K562 (cell line): ENCODE measurements at regions not wholly inside any gene's neighbourhood (a gene's known extent, or its start where the extent isn't known, plus 50 kb on each side); places are given as distances from the start of the nearest gene placed in this dataset.
"Not testable (repeated sequence)": the region's sequence is repeated elsewhere in the genome, so short reads cannot be mapped to it uniquely, and the experiment has no call there.

Experiments used
- ATAC-seq: fragments of 200-7000 bp; cut with Tn5 transposase; 3 replicates; pipeline ENCODE4 v1.9.1; 2020; ENCODE audit warnings: moderate library complexity
- BruUV-seq: library from RNA; stranded (reverse); fragments of 400-500 nt; replicated peaks from 2 replicates; lab custom pipeline; 2021; lab: Mats Ljungman, UMichigan
- CTCF ChIA-PET: fragments of 300-600 bp; formaldehyde crosslinking; extraction: SDS; loops from one replicate; lab custom pipeline; 2021; ENCODE audit warnings: low intra/inter-chr PET ratio; lab: Yijun Ruan, JAX
- POLR2A ChIA-PET: fragments of 300-600, 350-650 bp; sonication (Branson Sonifier 250); formaldehyde crosslinking; extraction: SDS; loops from one replicate; lab custom pipeline; 2021; ENCODE audit warnings: antibody characterized with exemption, inconsistent platforms; lab: Yijun Ruan, JAX
- DNase-seq, 4 experiments: peaks; one replicate each; pipeline versions ENCODE4 v3.0.0 to v3.0.0-alpha.2; 2011 to 2018; ENCODE audit warnings: low spot score in 3 of 4, mixed read lengths in 3 of 4; ENCODE audit errors: extremely low read depth in 1 of 4
- FAIRE-seq: peaks from 2 replicates; lab custom pipeline; 2011; peaks lifted over from hg19 to GRCh38; lab: Jason Lieb, UNC
- H2AFZ ChIP-seq: 2 replicates; pipeline ENCODE4 v1.6.0; 2011; ENCODE audit warnings: low read depth, low read length, control low read depth, inconsistent platforms
- H3K27ac ChIP-seq: fragments of 200-600 bp; 3 replicates; pipeline ENCODE4 v1.8.0; 2011; ENCODE audit warnings: low read depth, mild to moderate bottlenecking, control low read depth, inconsistent platforms, low read length, moderate library complexity, mixed read lengths; ENCODE audit errors: extremely low read depth
- H3K27me3 ChIP-seq, 2 experiments: fragments of 300-600 bp in 1 of 2; 2 replicates in 1 of 2; 3 replicates in 1 of 2; pipeline versions ENCODE4 v1.6.0 to v1.8.0; 2011; ENCODE audit warnings: inconsistent platforms in 2 of 2, low read length in 2 of 2, mild to moderate bottlenecking in 1 of 2, mixed read lengths in 1 of 2, moderate library complexity in 1 of 2; ENCODE audit not compliant: control insufficient read depth in 2 of 2, insufficient read depth in 2 of 2
- H3K36me3 ChIP-seq: fragments of 300-600 bp; 3 replicates; pipeline ENCODE4 v1.8.0; 2011; ENCODE audit warnings: mild to moderate bottlenecking, low read length, inconsistent platforms; ENCODE audit not compliant: control insufficient read depth, insufficient read depth
- H3K4me1 ChIP-seq, 2 experiments: fragments of 200-600 bp in 1 of 2; replicated peaks in 1 of 2; 2 replicates in 1 of 2; 3 replicates in 1 of 2; pipeline versions ENCODE4 v1.5.1 to v1.8.0; 2011; ENCODE audit warnings: inconsistent platforms in 2 of 2, low read length in 2 of 2, mild to moderate bottlenecking in 1 of 2, mixed read lengths in 1 of 2, moderate library complexity in 1 of 2; ENCODE audit not compliant: control insufficient read depth in 2 of 2, insufficient read depth in 2 of 2
- H3K4me2 ChIP-seq: 2 replicates; pipeline ENCODE4 v1.6.1; 2011; ENCODE audit warnings: low read length, control low read depth, inconsistent platforms, mixed read lengths; ENCODE audit not compliant: insufficient read depth
- H3K4me3 ChIP-seq: fragments of 200-600 bp; sonication (generic), shearing (Covaris generic); 2 replicates; pipeline ENCODE4 v1.5.1; 2016; ENCODE audit warnings: control low read depth, inconsistent platforms
- H3K79me2 ChIP-seq: fragments of 200-600 bp; 3 replicates; pipeline ENCODE4 v1.8.0; 2011; ENCODE audit warnings: low read length, inconsistent platforms; ENCODE audit not compliant: control insufficient read depth, insufficient read depth
- H3K9ac ChIP-seq, 2 experiments: 2 replicates each; pipeline versions ENCODE4 v1.6.0 to v1.6.1; 2011; ENCODE audit warnings: low read depth in 2 of 2, low read length in 2 of 2, control low read depth in 1 of 2, inconsistent platforms in 1 of 2, mild to moderate bottlenecking in 1 of 2, mixed read lengths in 1 of 2; ENCODE audit not compliant: insufficient read depth in 1 of 2
- H3K9me1 ChIP-seq: one replicate; pipeline ENCODE4 v1.6.0; 2011; ENCODE audit warnings: inconsistent platforms, mild to moderate bottlenecking, low read length, moderate library complexity; ENCODE audit not compliant: control insufficient read depth, insufficient read depth
- H3K9me3 ChIP-seq: replicated peaks from 2 replicates; pipeline ENCODE4 v1.5.1; 2011; ENCODE audit warnings: low read depth, low read length, inconsistent platforms; ENCODE audit not compliant: control insufficient read depth, insufficient read depth
- H4K20me1 ChIP-seq: replicated peaks from 2 replicates; pipeline ENCODE4 v1.6.1; 2011; ENCODE audit warnings: low read length, inconsistent platforms, mixed read lengths; ENCODE audit not compliant: control insufficient read depth, insufficient read depth
- RBM25 ChIP-seq: fragments of 200-400 bp; formaldehyde crosslinking; IDR thresholded peaks from 2 replicates; pipeline ENCODE4 v1.6.1; 2018; ENCODE audit warnings: low read length, low read depth, moderate library complexity; ENCODE audit not compliant: severe bottlenecking
- WGBS: fragments of 100-300 bp; shearing (Covaris generic); methylation state at CpG from one replicate; pipeline ENCODE4 v1.1.6; 2016; ENCODE audit warnings: low coverage, mixed read lengths; ENCODE audit not compliant: insufficient coverage; ENCODE audit errors: missing lambda C conversion rate; 5-methylcytosine and 5-hydroxymethylcytosine counted together
- in situ Hi-C: fragments of 300-500 bp; cut with MboI; formaldehyde crosslinking; loops from 4 replicates; pipeline ENCODE4 v1.15.0; 2018; ENCODE audit warnings: inconsistent platforms, mixed read lengths
- intact Hi-C: fragments of 100-400 bp; cut with micrococcal nuclease; formaldehyde crosslinking; loops from 2 replicates; pipeline ENCODE4 v1.14.2; 2022

DNA sequence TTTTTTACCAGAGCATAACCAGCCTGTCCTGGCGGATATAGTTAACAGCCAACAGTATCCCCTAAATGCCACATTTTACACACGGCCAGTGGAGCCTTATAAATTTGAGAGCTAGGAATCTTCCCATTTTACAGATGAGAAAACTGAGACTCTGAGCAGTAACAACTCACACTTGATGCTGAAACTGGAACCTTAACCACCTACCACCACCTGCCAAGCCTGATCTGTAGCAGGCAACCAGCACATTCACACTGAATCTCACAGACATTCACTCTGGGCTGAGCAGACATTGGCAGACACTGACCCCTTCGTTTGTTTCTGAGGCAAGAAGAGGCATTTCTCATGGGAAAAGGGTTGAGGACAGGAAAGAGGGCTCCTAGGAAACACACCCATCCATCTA, 178.2 kb downstream of the BCL2L11 start:
- H3K36me3 ChIP-seq, FAIRE-seq, H3K4me1 ChIP-seq, H3K4me3 ChIP-seq, H3K9me3 ChIP-seq, H3K9me1 ChIP-seq, in situ Hi-C loops, ATAC-seq, BruUV-seq, H3K79me2 ChIP-seq, H4K20me1 ChIP-seq, H3K27me3 ChIP-seq, H2AFZ ChIP-seq, H3K9ac ChIP-seq, POLR2A ChIA-PET, intact Hi-C loops, CTCF ChIA-PET, H3K4me2 ChIP-seq, DNase-seq, H3K27ac ChIP-seq: not testable (repeated sequence)
- WGBS, result no CpG with 5 or more reads among the region's 3 CpGs
- TF ChIP-seq RBM25, result peak; percentile 18

DNA sequence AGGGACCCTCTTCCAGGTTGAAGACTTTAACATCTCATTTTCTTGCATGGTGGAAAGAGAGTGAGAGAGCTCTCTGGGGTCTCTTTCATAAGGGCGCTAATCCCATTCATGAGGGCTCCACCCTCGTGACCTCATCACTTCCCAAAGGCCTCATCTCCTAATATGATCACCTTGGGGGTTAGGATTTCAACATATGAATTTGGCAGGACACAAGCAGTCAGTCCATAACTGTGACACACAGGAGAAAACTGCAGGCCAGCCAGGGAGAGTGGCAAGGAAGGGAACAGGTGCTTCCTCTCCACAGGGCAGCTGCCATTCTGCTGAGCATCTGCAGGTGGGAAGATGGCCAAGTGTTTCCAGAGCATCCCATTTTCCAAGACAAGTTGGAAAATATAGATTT, 178.9 kb downstream of the BCL2L11 start:
- H3K27me3 ChIP-seq, H3K36me3 ChIP-seq, H3K9ac ChIP-seq, in situ Hi-C loops, H3K4me3 ChIP-seq, H3K27ac ChIP-seq, H4K20me1 ChIP-seq, H3K79me2 ChIP-seq, intact Hi-C loops, H3K9me1 ChIP-seq, FAIRE-seq, H2AFZ ChIP-seq, CTCF ChIA-PET, ATAC-seq, H3K4me2 ChIP-seq, DNase-seq, POLR2A ChIA-PET, BruUV-seq, H3K9me3 ChIP-seq, H3K4me1 ChIP-seq: not testable (repeated sequence)
- WGBS, result 92% methylated on average over 2 of the region's 2 CpGs

DNA sequence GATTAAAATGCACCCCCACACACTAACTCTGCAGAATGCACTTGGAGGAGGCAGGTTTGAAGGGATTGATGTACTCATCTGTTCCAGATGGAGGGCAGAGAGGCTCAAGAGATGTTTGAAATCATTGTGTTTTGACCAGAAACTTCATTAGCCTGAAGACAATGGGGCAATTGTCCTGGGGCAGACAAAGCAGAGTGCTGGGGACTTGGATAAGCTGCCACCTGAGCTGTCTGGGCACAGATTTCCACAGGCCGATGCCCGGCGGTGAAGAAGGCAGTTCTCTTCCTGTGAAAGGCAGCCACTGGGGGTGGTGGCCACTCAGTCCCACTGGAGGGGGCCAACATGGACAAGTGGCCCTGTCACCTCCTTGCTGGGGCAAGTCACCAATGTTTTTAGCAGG, 181.0 kb downstream of the BCL2L11 start:
- H3K79me2 ChIP-seq, CTCF ChIA-PET, H3K36me3 ChIP-seq, H3K9me1 ChIP-seq, POLR2A ChIA-PET, intact Hi-C loops, H3K4me3 ChIP-seq, H3K27me3 ChIP-seq, H3K4me2 ChIP-seq, DNase-seq, in situ Hi-C loops, BruUV-seq, H3K4me1 ChIP-seq, ATAC-seq, H4K20me1 ChIP-seq, H3K27ac ChIP-seq, H2AFZ ChIP-seq, H3K9me3 ChIP-seq, H3K9ac ChIP-seq, FAIRE-seq: not testable (repeated sequence)
- no CpG with 5 or more reads among the region's 3 CpGs for WGBS
